Neural cell (in vitro differentiated cells): ENCODE measurements at regions not wholly inside any gene's neighbourhood (a gene's known extent, or its start where the extent isn't known, plus 50 kb on each side); places are given as distances from the start of the nearest gene placed in this dataset.

Experiments
- H2AFZ ChIP-seq: fragments of 200-600, 300-800 bp; sonication (generic), shearing (Covaris generic); 2 replicates; pipeline ENCODE4 v1.6.0; 2014; ENCODE audit warnings: low read depth, mild to moderate bottlenecking, antibody characterized with exemption, low read length, moderate library complexity
- H3F3A ChIP-seq: fragments of 200-600 bp; shearing (Covaris generic); 2 replicates; pipeline ENCODE4 v1.6.1; 2016; ENCODE audit warnings: mild to moderate bottlenecking, moderate library complexity, mixed read lengths, antibody characterized with exemption, low read length; ENCODE audit not compliant: insufficient read depth, poor library complexity, severe bottlenecking
- H3K27ac ChIP-seq: fragments of 200-600, 300-800 bp; sonication (generic), shearing (Covaris generic); 2 replicates; pipeline ENCODE4 v1.5.1; 2014; ENCODE audit warnings: mild to moderate bottlenecking, low read length, moderate library complexity
- H3K27me3 ChIP-seq: fragments of 300-800, 200-600 bp; sonication (generic), shearing (Covaris generic); 2 replicates; pipeline ENCODE4 v1.6.0; 2014; ENCODE audit warnings: mild to moderate bottlenecking, low read depth, low read length, moderate library complexity; ENCODE audit not compliant: insufficient read depth
- H3K36me3 ChIP-seq: fragments of 300-800, 200-600 bp; sonication (generic), shearing (Covaris generic); 2 replicates; pipeline ENCODE4 v1.5.1; 2014; ENCODE audit warnings: mild to moderate bottlenecking, antibody characterized with exemption, low read length, moderate library complexity; ENCODE audit not compliant: insufficient read depth
- H3K4me2 ChIP-seq: fragments of 300-800, 200-600 bp; sonication (generic), shearing (Covaris generic); 2 replicates; pipeline ENCODE4 v1.6.0; 2014; ENCODE audit warnings: mild to moderate bottlenecking, low read length
- H3K4me3 ChIP-seq: fragments of 300-800, 200-600 bp; sonication (generic), shearing (Covaris generic); 2 replicates; pipeline ENCODE4 v1.5.1; 2014; ENCODE audit warnings: mild to moderate bottlenecking, low read length, moderate library complexity
- H3K79me2 ChIP-seq: fragments of 200-600 bp; shearing (Covaris generic); replicated peaks from 2 replicates; pipeline ENCODE4 v1.6.0; 2014; ENCODE audit warnings: mild to moderate bottlenecking, low read length, moderate library complexity; ENCODE audit not compliant: insufficient read depth
- H3K9ac ChIP-seq: fragments of 300-800, 200-600 bp; sonication (generic), shearing (Covaris generic); 2 replicates; pipeline ENCODE4 v1.6.1; 2016; ENCODE audit warnings: mild to moderate bottlenecking, low read length, mixed read lengths
- H3K9me2 ChIP-seq: fragments of 200-600 bp; shearing (Covaris generic); 2 replicates; pipeline ENCODE4 v1.6.1; 2016; ENCODE audit warnings: mild to moderate bottlenecking, low read length, mixed read lengths; ENCODE audit not compliant: insufficient read depth
- H3K9me3 ChIP-seq: fragments of 200-600, 300-800 bp; sonication (generic), shearing (Covaris generic); 2 replicates; pipeline ENCODE4 v1.6.1; 2016; ENCODE audit warnings: mild to moderate bottlenecking, mixed run types, low read length, moderate library complexity, mixed read lengths
- H4K20me1 ChIP-seq: fragments of 200-600 bp; shearing (Covaris generic); 2 replicates; pipeline ENCODE4 v1.6.1; 2016; ENCODE audit warnings: mild to moderate bottlenecking, mixed run types; ENCODE audit not compliant: insufficient read depth
- EP300 ChIP-seq: fragments of 450-650 bp; conservative IDR thresholded peaks from 2 replicates; pipeline ENCODE4 v1.6.1; 2014; ENCODE audit warnings: antibody characterized with exemption, mild to moderate bottlenecking, moderate library complexity; ENCODE audit not compliant: poor library complexity, severe bottlenecking
- EZH2 ChIP-seq: fragments of 200-600, 300-800 bp; shearing (Covaris generic), sonication (generic); IDR thresholded peaks from 2 replicates; pipeline ENCODE4 v1.6.1; 2014; ENCODE audit warnings: antibody characterized with exemption, low read length, borderline replicate concordance, mild to moderate bottlenecking; ENCODE audit not compliant: insufficient read depth, poor library complexity, severe bottlenecking
- MXI1 ChIP-seq: fragments of 450-650 bp; conservative IDR thresholded peaks from 2 replicates; pipeline ENCODE4 v1.6.1; 2014; ENCODE audit warnings: antibody characterized with exemption, mild to moderate bottlenecking; ENCODE audit not compliant: poor library complexity, severe bottlenecking
- POLR2AphosphoS5 ChIP-seq: IDR thresholded peaks from 2 replicates; pipeline ENCODE4 v1.6.1; 2012
- RAD21 ChIP-seq: fragments of 450-650 bp; conservative IDR thresholded peaks from 2 replicates; pipeline ENCODE4 v1.6.1; 2014; ENCODE audit warnings: antibody characterized with exemption, mild to moderate bottlenecking, moderate library complexity
- SMC3 ChIP-seq: fragments of 450-650 bp; conservative IDR thresholded peaks from 2 replicates; pipeline ENCODE4 v1.6.1; 2014; ENCODE audit warnings: antibody characterized with exemption, mild to moderate bottlenecking, moderate library complexity; ENCODE audit not compliant: poor library complexity
- TAF1 ChIP-seq: IDR thresholded peaks from 2 replicates; pipeline ENCODE4 v1.6.1; 2012; ENCODE audit warnings: low read depth
- TF ChIP-seq, protein P1 (sequence below): fragments of 450-650 bp; IDR thresholded peaks from 2 replicates; pipeline ENCODE4 v1.5.1; 2014; ENCODE audit warnings: antibody characterized with exemption, mild to moderate bottlenecking, moderate library complexity; ENCODE audit not compliant: poor library complexity, severe bottlenecking
- TF ChIP-seq, protein P2 (sequence below): IDR thresholded peaks from 2 replicates; pipeline ENCODE4 v1.6.1; 2012; ENCODE audit warnings: borderline replicate concordance

DNA sequence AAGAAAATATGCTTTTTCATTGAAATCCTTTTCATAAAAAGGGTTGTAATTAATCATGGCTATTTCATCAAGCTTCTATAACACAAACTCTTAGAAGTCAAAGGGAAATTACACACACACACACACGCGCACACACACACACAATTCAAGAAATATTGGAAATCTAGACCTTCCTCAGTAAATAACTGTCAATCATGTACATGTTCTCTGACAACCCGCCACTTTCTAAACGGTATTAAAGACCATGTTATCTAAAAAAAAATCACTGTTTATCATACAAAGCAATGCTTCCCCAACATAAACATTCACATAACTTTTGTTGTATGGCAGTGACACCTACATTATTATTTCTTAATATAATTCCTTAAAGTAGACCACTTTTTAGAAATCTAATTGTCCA, 132.2 kb downstream of the EFNB2 start:
- no peaks in the 10 kb centered on the region for H3F3A ChIP-seq
- peak overlapping the region; percentile 20 for H3K4me2 ChIP-seq
- no peak overlapping the region for H2AFZ ChIP-seq
- H3K27ac ChIP-seq: peak overlapping the region; percentile 38
- no peak for TF ChIP-seq SMC3
- peak; percentile 52 for TF ChIP-seq POLR2AphosphoS5
- TF ChIP-seq EZH2: no peak
- no peak for TF ChIP-seq RAD21
- peak; percentile 85 for TF ChIP-seq EP300
- TF ChIP-seq MXI1: no peak
- TF ChIP-seq TAF1: no peak
- TF ChIP-seq, protein P1, sequence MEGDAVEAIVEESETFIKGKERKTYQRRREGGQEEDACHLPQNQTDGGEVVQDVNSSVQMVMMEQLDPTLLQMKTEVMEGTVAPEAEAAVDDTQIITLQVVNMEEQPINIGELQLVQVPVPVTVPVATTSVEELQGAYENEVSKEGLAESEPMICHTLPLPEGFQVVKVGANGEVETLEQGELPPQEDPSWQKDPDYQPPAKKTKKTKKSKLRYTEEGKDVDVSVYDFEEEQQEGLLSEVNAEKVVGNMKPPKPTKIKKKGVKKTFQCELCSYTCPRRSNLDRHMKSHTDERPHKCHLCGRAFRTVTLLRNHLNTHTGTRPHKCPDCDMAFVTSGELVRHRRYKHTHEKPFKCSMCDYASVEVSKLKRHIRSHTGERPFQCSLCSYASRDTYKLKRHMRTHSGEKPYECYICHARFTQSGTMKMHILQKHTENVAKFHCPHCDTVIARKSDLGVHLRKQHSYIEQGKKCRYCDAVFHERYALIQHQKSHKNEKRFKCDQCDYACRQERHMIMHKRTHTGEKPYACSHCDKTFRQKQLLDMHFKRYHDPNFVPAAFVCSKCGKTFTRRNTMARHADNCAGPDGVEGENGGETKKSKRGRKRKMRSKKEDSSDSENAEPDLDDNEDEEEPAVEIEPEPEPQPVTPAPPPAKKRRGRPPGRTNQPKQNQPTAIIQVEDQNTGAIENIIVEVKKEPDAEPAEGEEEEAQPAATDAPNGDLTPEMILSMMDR: no peak
- no peaks in the 10 kb centered on the region for H3K36me3 ChIP-seq
- no peaks in the 10 kb centered on the region for H3K9me2 ChIP-seq
- no peaks in the 10 kb centered on the region for H3K79me2 ChIP-seq
- H3K9me3 ChIP-seq: no peaks in the 10 kb centered on the region
- H3K27me3 ChIP-seq: no peaks in the 10 kb centered on the region
- H3K9ac ChIP-seq: no peak overlapping the region
- no peaks in the 10 kb centered on the region for H4K20me1 ChIP-seq
- no peak overlapping the region for H3K4me3 ChIP-seq

DNA sequence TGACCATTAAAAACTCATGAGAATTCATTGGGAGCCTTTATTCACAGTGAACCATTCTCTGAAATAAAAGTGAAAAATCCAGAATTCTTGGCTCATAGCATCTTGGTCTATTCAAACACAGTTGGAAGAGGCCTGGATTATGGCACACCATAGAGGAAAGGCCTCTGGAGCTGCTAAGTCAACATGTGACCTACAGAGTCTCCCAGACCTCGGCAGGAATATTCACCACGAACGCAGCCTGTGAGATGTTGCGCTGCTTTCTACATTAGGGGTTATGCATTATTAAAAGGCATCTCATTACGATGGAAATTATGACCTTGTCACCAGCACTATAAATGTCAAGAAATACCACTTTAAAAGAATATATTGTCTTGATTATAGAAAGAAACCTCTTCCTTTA, 132.6 kb downstream of the EFNB2 start:
- no peaks in the 10 kb centered on the region for H3K79me2 ChIP-seq
- no peak overlapping the region for H3K9ac ChIP-seq
- no peaks in the 10 kb centered on the region for H3K27me3 ChIP-seq
- H3K9me2 ChIP-seq: no peaks in the 10 kb centered on the region
- no peak overlapping the region for H2AFZ ChIP-seq
- H3K4me2 ChIP-seq: peak overlapping the region; percentile 20
- peak overlapping the region; percentile 38 for H3K27ac ChIP-seq
- no peak for TF ChIP-seq EZH2
- no peak for TF ChIP-seq TAF1
- no peak for TF ChIP-seq EP300
- TF ChIP-seq POLR2AphosphoS5: no peak
- no peak for TF ChIP-seq MXI1
- TF ChIP-seq, protein P1: no peak
- TF ChIP-seq, protein P2, sequence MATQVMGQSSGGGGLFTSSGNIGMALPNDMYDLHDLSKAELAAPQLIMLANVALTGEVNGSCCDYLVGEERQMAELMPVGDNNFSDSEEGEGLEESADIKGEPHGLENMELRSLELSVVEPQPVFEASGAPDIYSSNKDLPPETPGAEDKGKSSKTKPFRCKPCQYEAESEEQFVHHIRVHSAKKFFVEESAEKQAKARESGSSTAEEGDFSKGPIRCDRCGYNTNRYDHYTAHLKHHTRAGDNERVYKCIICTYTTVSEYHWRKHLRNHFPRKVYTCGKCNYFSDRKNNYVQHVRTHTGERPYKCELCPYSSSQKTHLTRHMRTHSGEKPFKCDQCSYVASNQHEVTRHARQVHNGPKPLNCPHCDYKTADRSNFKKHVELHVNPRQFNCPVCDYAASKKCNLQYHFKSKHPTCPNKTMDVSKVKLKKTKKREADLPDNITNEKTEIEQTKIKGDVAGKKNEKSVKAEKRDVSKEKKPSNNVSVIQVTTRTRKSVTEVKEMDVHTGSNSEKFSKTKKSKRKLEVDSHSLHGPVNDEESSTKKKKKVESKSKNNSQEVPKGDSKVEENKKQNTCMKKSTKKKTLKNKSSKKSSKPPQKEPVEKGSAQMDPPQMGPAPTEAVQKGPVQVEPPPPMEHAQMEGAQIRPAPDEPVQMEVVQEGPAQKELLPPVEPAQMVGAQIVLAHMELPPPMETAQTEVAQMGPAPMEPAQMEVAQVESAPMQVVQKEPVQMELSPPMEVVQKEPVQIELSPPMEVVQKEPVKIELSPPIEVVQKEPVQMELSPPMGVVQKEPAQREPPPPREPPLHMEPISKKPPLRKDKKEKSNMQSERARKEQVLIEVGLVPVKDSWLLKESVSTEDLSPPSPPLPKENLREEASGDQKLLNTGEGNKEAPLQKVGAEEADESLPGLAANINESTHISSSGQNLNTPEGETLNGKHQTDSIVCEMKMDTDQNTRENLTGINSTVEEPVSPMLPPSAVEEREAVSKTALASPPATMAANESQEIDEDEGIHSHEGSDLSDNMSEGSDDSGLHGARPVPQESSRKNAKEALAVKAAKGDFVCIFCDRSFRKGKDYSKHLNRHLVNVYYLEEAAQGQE: no peak
- TF ChIP-seq RAD21: no peak
- no peak for TF ChIP-seq SMC3
- H4K20me1 ChIP-seq: no peaks in the 10 kb centered on the region
- H3F3A ChIP-seq: no peaks in the 10 kb centered on the region
- no peaks in the 10 kb centered on the region for H3K36me3 ChIP-seq
- H3K9me3 ChIP-seq: no peaks in the 10 kb centered on the region
- no peak overlapping the region for H3K4me3 ChIP-seq
